ENCODE measurements at regions not wholly inside any gene's neighbourhood (a gene's known extent, or its start where the extent isn't known, plus 50 kb on each side); places are given as distances from the start of the nearest gene placed in this dataset.

DNA sequence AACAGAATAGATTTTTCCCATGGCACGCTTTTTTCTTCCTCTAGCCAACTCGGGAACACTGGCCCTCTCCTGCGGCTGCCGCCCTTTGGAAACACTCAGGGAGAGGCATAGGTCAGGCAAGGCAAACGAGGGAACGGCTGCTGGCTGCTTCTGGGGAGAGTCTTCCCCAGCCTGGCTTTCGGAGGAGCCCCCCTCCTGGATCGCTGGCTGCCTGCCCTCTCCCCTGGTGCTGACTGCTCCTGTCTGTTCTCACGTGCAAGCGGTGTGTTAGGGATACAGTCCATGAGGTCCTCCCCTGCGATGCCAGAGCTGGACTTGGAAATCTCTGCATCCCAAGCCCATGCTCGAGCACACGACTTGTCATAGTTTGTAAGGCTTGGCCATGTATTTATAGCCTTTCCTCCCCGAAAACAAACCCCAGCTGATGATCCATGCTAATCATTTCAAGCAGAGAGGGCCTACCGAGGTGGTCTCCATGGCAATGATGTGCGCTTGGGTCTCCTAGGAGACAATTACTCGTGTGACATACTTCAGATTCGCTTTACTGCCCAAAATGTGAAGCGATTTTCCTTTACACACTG, 315.6 kb upstream of the ATP10A start:
- TF ChIP-seq POLR2AphosphoS5 (IDR thresholded peaks at IDR 0.05; ENCODE audit: low read depth, low read length) (no peak), SIN3A (IDR thresholded peaks at IDR 0.05; ENCODE audit: borderline replicate concordance, insufficient read depth, low read length) (no peak), TAF1 (IDR thresholded peaks at IDR 0.05; ENCODE audit: borderline replicate concordance, insufficient read depth, low read length) (no peak), FOXP2 (optimal IDR thresholded peaks at IDR 0.05; ENCODE audit: borderline replicate concordance, extremely low read depth, extremely low read length, insufficient read depth) (no peak)
- TF ChIP-seq, protein P1, sequence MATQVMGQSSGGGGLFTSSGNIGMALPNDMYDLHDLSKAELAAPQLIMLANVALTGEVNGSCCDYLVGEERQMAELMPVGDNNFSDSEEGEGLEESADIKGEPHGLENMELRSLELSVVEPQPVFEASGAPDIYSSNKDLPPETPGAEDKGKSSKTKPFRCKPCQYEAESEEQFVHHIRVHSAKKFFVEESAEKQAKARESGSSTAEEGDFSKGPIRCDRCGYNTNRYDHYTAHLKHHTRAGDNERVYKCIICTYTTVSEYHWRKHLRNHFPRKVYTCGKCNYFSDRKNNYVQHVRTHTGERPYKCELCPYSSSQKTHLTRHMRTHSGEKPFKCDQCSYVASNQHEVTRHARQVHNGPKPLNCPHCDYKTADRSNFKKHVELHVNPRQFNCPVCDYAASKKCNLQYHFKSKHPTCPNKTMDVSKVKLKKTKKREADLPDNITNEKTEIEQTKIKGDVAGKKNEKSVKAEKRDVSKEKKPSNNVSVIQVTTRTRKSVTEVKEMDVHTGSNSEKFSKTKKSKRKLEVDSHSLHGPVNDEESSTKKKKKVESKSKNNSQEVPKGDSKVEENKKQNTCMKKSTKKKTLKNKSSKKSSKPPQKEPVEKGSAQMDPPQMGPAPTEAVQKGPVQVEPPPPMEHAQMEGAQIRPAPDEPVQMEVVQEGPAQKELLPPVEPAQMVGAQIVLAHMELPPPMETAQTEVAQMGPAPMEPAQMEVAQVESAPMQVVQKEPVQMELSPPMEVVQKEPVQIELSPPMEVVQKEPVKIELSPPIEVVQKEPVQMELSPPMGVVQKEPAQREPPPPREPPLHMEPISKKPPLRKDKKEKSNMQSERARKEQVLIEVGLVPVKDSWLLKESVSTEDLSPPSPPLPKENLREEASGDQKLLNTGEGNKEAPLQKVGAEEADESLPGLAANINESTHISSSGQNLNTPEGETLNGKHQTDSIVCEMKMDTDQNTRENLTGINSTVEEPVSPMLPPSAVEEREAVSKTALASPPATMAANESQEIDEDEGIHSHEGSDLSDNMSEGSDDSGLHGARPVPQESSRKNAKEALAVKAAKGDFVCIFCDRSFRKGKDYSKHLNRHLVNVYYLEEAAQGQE (IDR thresholded peaks at IDR 0.05; ENCODE audit: insufficient read depth in 1 of 2, low read depth in 2 of 2, low read length in 2 of 2), result no peak
